Mammary epithelial cell (primary cell): ENCODE measurements at regions not wholly inside any gene's neighbourhood (a gene's known extent, or its start where the extent isn't known, plus 50 kb on each side); places are given as distances from the start of the nearest gene placed in this dataset.
A peak's percentile ranks its signal among the peaks of the same experiment; 100 is the strongest.

Experiments used
- CTCF ChIP-seq, 2 donors: IDR thresholded peaks in 1 of 2; conservative IDR thresholded peaks in 1 of 2; 2 replicates each; pipeline ENCODE4 v1.5.1; 2011 to 2012; ENCODE audit warnings: inconsistent platforms in 2 of 2, low read length in 2 of 2, mild to moderate bottlenecking in 2 of 2, control low read depth in 1 of 2, low read depth in 1 of 2; ENCODE audit not compliant: insufficient read depth in 1 of 2; ENCODE audit errors: extremely low read depth in 1 of 2
- EZH2 ChIP-seq: IDR thresholded peaks from 2 replicates; pipeline ENCODE4 v1.6.1; 2012; ENCODE audit warnings: low read length, inconsistent platforms, borderline replicate concordance

- TF ChIP-seq CTCF (conservative IDR thresholded peaks at IDR 0.05 in 1 of 2, IDR thresholded peaks at IDR 0.05 in 1 of 2; ENCODE audit: extremely low read depth in 1 of 2, insufficient read depth in 1 of 2, low read depth in 1 of 2, low read length in 2 of 2) (peak; percentile 58 to 60), EZH2 (no peak)
Observed at GRCh38 chr13:84896128-84896527, 903.1 kb downstream of the SLITRK6 start.
